Right ventricle myocardium inferior (tissue), 1 donor: ENCODE measurements at regions not wholly inside any gene's neighbourhood (a gene's known extent, or its start where the extent isn't known, plus 50 kb on each side); places are given as distances from the start of the nearest gene placed in this dataset.

ENCODE experiments used
- ATAC-seq: fragments of 200-7000 bp; cut with Tn5 transposase; one replicate; pipeline ENCODE4 v1.9.1; 2020; ENCODE audit warnings: mild to moderate bottlenecking, moderate library complexity
- DNase-seq: peaks from one replicate; pipeline ENCODE4 v3.0.0; 2021; ENCODE audit errors: missing footprints
- intact Hi-C: fragments of 100-400 bp; cut with DNase I; formaldehyde crosslinking; loops from one replicate; pipeline ENCODE4 v1.11.0; 2022
- donor health status: DM: no; HTN: yes; CAD: no; lungs with severe emphysema.

DNA sequence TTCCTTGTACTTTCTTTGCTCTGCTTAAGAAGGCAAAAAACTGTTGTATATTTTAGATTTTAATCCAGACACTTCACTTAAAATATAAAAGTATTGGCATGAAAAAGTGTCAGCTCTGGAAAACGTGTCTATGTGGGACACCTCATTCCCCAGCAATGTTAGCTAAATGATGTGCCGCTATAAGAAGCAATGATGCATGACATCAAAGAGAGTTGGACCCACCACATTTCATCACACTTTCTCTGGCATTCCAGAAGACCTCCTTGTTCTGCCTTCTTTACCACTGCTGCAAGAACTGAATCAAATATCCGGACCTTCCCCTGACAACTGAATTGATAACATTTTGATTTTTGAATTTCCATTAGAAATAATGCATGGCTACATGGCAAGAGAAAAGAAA is 242.4 kb upstream of the TANK start:
- DNase-seq = no peak
- ATAC-seq = no peak
- intact Hi-C loops = loop anchor here (5.0 to 10.0 kb wide), 2 partner anchors 426 to 643 kb away; partner anchors contain the start of gene RBMS1

GRCh38 chr2:160918258-160918657 is 242.0 kb upstream of the TANK start:
- intact Hi-C loops = loop anchor here (5.0 to 10.0 kb wide), 2 partner anchors 426 to 643 kb away; partner anchors contain the start of gene RBMS1
- DNase-seq (no peak), ATAC-seq (no peak)

DNA sequence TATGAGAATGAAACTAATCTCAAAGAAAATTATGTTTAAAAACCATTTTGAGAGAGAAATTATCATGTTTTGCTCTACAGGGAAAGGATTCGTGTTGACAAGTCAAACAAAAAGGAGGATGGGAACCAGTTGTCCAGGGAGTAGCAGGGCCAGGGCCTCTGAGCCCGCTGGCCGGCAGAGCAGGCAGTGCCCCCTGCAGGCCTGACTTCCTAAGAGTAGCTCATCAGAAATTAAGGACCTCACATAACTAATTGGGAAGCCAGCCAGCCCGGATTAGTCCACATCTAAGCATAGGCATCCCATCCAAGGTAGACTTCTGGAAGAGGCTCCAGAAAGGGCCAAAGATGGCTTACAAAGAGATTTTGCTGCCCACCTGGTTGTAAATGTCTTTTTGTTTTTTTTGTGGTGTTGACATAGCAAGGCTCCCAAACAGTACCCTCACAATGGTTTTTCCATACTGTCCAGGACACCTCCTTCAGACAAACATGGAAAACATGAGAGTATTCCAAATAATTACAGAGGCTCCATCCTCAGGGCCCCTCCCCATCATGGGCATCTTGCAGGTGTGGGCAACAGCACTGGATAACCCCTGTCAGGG is 241.2 kb upstream of the TANK start:
- intact Hi-C loops = loop anchor here (5.0 to 10.0 kb wide), 2 partner anchors 427 to 644 kb away; partner anchors contain the start of gene RBMS1
- ATAC-seq = peak; percentile 86
- peak; percentile 87 for DNase-seq

GRCh38 chr2:160920061-160920460 is 240.2 kb upstream of the TANK start:
- ATAC-seq (no peak), DNase-seq (no peak)
- intact Hi-C loops = no loop called here

- DNase-seq (no peak), ATAC-seq (peak; percentile 90)
- intact Hi-C loops = no loop called here
Measured at GRCh38 chr2:160920791-160921303, 239.4 kb upstream of the TANK start.

DNA sequence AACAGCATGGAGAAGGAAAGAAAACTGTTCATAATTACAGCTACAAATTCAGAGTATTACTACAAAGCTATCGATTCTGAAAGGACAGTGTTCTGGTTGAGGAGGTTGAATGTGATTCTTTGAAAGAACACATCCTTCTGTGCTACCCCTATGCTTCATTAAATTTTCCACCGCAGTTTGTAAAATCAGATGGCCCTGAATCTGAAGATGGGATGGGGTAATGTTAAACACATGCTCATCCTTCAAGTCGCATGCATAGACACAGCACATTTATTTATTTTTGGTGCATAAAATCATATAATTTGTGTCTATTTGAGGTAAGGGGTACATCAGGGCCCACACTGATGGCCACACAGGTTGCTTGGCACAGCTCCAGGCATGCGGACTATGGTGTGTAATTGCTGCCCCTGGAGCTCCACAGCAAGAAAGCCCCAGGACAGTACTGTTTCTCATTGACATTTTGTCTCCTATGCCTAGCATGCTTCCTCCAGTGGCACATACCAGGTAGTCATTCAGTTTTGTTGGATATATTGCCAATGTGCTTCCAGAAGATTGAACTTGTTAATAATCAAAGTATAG is 238.8 kb upstream of the TANK start:
- intact Hi-C loops = no loop called here
- DNase-seq (no peak), ATAC-seq (no peak)

- no peak for DNase-seq
- intact Hi-C loops = no loop called here
- ATAC-seq = no peak
Measured at GRCh38 chr2:160924936-160925353, 235.3 kb upstream of the TANK start.

- intact Hi-C loops = no loop called here
- DNase-seq (no peak), ATAC-seq (no peak)
Measured at GRCh38 chr2:160925956-160926355, 234.3 kb upstream of the TANK start.

GRCh38 chr2:160927324-160927723 is 232.9 kb upstream of the TANK start:
- intact Hi-C loops = no loop called here
- ATAC-seq (no peak), DNase-seq (no peak)

- intact Hi-C loops = no loop called here
- ATAC-seq (peak; percentile 60), DNase-seq (no peak)
Measured at GRCh38 chr2:160928854-160929301, 231.3 kb upstream of the TANK start.

- ATAC-seq (no peak), DNase-seq (no peak)
- intact Hi-C loops = no loop called here
Measured at GRCh38 chr2:160931531-160931930, 228.7 kb upstream of the TANK start.

GRCh38 chr2:160932960-160933359 is 227.3 kb upstream of the TANK start:
- DNase-seq (no peak), ATAC-seq (no peak)
- intact Hi-C loops = no loop called here

GRCh38 chr2:160934263-160934662 is 226.0 kb upstream of the TANK start:
- DNase-seq = no peak
- intact Hi-C loops = no loop called here
- ATAC-seq = no peak

DNA sequence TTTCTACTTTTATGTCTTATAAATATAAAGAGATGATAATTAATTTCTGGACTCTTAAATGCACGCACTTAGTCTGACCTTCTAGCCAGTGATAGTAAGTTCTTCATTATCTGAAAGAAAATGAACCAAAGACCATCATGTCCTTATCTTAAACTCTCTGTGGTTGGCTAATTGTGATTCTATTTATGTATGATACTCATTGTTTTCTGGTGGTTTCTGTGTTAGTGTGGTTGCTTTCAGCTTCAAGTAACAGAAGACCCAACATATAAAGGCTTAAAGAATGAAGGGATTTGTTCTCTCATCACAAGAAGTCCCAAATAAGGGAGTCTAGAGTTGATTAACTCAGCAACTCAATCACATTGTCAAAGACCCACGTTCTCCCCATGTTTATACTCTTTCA is 225.2 kb upstream of the TANK start:
- no peak for ATAC-seq
- DNase-seq = no peak
- intact Hi-C loops = no loop called here

- no peak for DNase-seq
- ATAC-seq = no peak
- intact Hi-C loops = no loop called here
Measured at GRCh38 chr2:160936044-160936806, 224.0 kb upstream of the TANK start.

DNA sequence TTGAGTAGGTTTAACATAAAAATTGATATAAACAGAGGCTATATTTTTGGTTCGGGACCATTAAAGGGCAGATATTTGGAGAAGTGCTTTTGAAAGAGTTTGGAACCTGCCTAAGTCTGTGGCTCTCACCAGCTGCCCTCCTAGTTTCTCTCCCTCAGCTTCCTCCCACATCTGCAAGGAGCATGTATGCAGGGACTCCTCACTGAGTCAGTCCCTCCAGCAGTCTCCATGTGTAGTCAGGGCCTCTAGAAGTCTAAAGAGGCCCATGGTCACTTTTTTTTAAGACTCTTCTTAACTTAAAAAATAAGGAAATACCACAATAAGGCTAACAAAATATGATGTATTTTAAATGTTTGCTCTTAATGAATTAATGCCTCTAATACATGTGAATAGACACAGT is 220.0 kb upstream of the TANK start:
- DNase-seq = no peak
- no peak for ATAC-seq
- intact Hi-C loops = no loop called here

GRCh38 chr2:160940699-160941098 is 219.5 kb upstream of the TANK start:
- DNase-seq (no peak), ATAC-seq (no peak)
- intact Hi-C loops = no loop called here

DNA sequence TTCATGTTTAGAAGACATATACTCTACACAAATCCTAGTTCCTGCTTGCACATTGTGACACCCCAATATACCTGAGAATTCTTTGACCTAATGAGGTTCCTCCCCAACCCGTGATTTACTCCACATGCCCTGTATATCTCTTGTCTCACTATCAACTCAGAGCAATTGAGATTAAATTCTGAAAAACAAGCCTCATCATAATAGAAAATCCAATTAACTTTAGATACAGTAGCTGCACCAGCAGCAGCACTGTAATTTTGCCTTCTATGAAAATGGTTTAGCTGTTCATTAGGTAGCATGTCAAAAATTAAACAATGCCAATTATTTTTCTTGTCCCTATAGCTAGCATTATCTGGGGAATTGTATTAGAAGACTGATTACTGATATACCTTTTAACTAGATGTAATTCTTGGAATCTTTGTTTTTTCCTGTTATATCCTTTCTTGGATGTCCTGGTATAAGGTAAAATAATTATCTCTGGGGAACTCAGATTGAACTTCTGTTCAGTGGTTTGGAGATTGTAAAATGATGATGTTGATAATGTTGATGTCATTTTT is 218.9 kb upstream of the TANK start:
- ATAC-seq (no peak), DNase-seq (no peak)
- intact Hi-C loops = no loop called here

DNA sequence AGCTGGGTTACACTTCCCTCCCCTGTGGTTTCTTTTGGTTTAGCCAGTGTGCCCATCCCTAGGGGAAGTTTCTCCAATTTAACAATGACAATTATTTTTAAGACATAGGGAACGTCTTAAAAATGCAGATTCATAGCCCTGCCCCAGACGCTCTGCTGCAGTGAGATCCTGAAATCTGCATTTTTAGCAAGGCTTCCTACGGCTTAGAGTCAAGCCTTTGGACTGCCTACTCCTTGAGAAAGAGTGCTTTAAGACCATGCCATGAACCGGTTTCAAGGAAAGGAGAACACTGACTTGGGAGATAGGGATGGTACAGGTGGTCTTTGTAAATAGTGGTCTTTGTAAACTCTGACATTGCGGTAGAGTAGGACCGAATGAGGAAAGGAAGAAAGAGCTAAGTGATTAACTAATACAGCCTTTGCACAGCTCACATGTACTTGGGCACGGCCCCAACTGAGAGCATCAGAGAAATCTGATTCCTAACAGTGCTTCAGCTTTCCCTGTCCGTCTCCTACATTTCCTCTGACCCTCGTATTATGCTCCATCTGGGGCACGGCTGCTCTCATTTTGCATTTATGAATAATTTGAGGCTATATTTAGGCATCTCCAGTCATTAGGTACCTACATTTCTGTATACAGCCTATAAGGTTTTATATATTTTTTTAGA is 217.6 kb upstream of the TANK start:
- no peak for DNase-seq
- intact Hi-C loops = no loop called here
- no peak for ATAC-seq
